H1 (cell line): ENCODE measurements at regions not wholly inside any gene's neighbourhood (a gene's known extent, or its start where the extent isn't known, plus 50 kb on each side); places are given as distances from the start of the nearest gene placed in this dataset.

ENCODE experiments used
- CTCF ChIA-PET: fragments of 300-600 bp; sonication (Branson Sonifier 250); formaldehyde crosslinking; loops from one replicate; lab custom pipeline; 2021; ENCODE audit not compliant: partially characterized antibody; lab: Charles Lee
- POLR2A ChIA-PET: fragments of 300-600 bp; sonication (Branson Sonifier 250); formaldehyde crosslinking; loops from one replicate; lab custom pipeline; 2021; ENCODE audit warnings: inconsistent platforms; ENCODE audit not compliant: partially characterized antibody; lab: Charles Lee
- DNase-seq, 2 experiments: peaks; one replicate each; pipeline versions ENCODE4 v3.0.0 to v3.0.0-alpha.2; 2010 to 2022; ENCODE audit warnings: low spot score in 2 of 2, low read depth in 1 of 2, mixed read lengths in 1 of 2
- FAIRE-seq: peaks from 2 replicates; lab custom pipeline; 2011; peaks lifted over from hg19 to GRCh38; lab: Jason Lieb, UNC
- H2AFZ ChIP-seq: 2 replicates; pipeline ENCODE4 v1.8.1; 2012; ENCODE audit warnings: low read length, inconsistent platforms
- H2AK5ac ChIP-seq: 2 replicates; pipeline ENCODE4 v1.6.1; 2013; ENCODE audit warnings: low read depth, low read length
- H2BK120ac ChIP-seq: replicated peaks from 2 replicates; pipeline ENCODE3; 2013; ENCODE audit warnings: low read depth, low read length, inconsistent platforms
- H2BK12ac ChIP-seq: 2 replicates; pipeline ENCODE4 v1.6.1; 2013; ENCODE audit warnings: low read depth, low read length
- H2BK15ac ChIP-seq: 2 replicates; pipeline ENCODE4 v1.6.1; 2013; ENCODE audit warnings: low read length
- H2BK20ac ChIP-seq: 2 replicates; pipeline ENCODE4 v1.6.1; 2013; ENCODE audit warnings: low read length
- H2BK5ac ChIP-seq: 2 replicates; pipeline ENCODE4 v1.6.1; 2013; ENCODE audit warnings: low read depth, low read length
- H3K14ac ChIP-seq: 2 replicates; pipeline ENCODE4 v1.6.1; 2013; ENCODE audit warnings: inconsistent platforms; ENCODE audit not compliant: insufficient read length
- H3K18ac ChIP-seq: 2 replicates; pipeline ENCODE4 v1.6.1; 2013; ENCODE audit warnings: low read length; ENCODE audit errors: extremely low read depth
- H3K23ac ChIP-seq: 2 replicates; pipeline ENCODE4 v1.6.1; 2013; ENCODE audit warnings: inconsistent platforms; ENCODE audit not compliant: insufficient read length
- H3K23me2 ChIP-seq: 2 replicates; pipeline ENCODE4 v1.6.1; 2013; ENCODE audit warnings: low read depth, low read length
- H3K27ac ChIP-seq: 2 replicates; pipeline ENCODE4 v1.6.1; 2011; ENCODE audit warnings: low read depth, low read length, inconsistent platforms
- H3K27me3 ChIP-seq, 4 experiments: replicated peaks in 1 of 4; 1 replicate in 1 of 4; 2 replicates in 3 of 4; pipeline versions ENCODE4 v1.6.1 to v1.8.1; 2011 to 2013; ENCODE audit warnings: low read length in 3 of 4, mild to moderate bottlenecking in 3 of 4, inconsistent platforms in 2 of 4, mixed read lengths in 2 of 4, moderate library complexity in 1 of 4; ENCODE audit not compliant: control insufficient read depth in 3 of 4, insufficient read depth in 3 of 4; ENCODE audit errors: extremely low read depth in 1 of 4
- H3K36me3 ChIP-seq, 4 experiments: 2 replicates each; pipeline versions ENCODE4 v1.6.1 to v1.8.1; 2011 to 2013; ENCODE audit warnings: mild to moderate bottlenecking in 4 of 4, low read length in 3 of 4, moderate library complexity in 2 of 4, control low read depth in 1 of 4, inconsistent platforms in 1 of 4; ENCODE audit not compliant: insufficient read depth in 4 of 4, control insufficient read depth in 2 of 4
- H3K4ac ChIP-seq: replicated peaks from 2 replicates; pipeline ENCODE3; 2013; ENCODE audit warnings: low read length, low read depth, mixed read lengths, inconsistent platforms; ENCODE audit not compliant: insufficient read length
- H3K4me1 ChIP-seq, 4 experiments: replicated peaks in 1 of 4; 1 replicate in 1 of 4; 2 replicates in 3 of 4; pipeline versions ENCODE4 v1.6.1 to v1.8.1; 2011 to 2013; ENCODE audit warnings: low read length in 3 of 4, inconsistent platforms in 2 of 4, mixed read lengths in 1 of 4; ENCODE audit not compliant: insufficient read depth in 4 of 4, control insufficient read depth in 3 of 4
- H3K4me2 ChIP-seq, 2 experiments: 2 replicates each; pipeline versions ENCODE4 v1.6.1 to v1.8.1; 2011 to 2013; ENCODE audit warnings: low read depth in 2 of 2, low read length in 2 of 2, control low read depth in 1 of 2, inconsistent platforms in 1 of 2, mild to moderate bottlenecking in 1 of 2; ENCODE audit not compliant: insufficient read depth in 1 of 2
- H3K4me3 ChIP-seq, 4 experiments: fragments of 200-600, 300-600 bp in 1 of 4; sonication (generic), shearing (Covaris generic), sonication (Bioruptor Twin) in 1 of 4; 2 replicates each; pipeline versions ENCODE4 v1.5.1 to v1.8.1; 2011 to 2016; ENCODE audit warnings: low read length in 4 of 4, low read depth in 3 of 4, control low read depth in 2 of 4, inconsistent platforms in 2 of 4, mild to moderate bottlenecking in 2 of 4, mixed read lengths in 1 of 4, moderate library complexity in 1 of 4; ENCODE audit not compliant: insufficient read depth in 2 of 4; ENCODE audit errors: extremely low read depth in 1 of 4
- H3K56ac ChIP-seq: replicated peaks from 2 replicates; pipeline ENCODE3; 2013; ENCODE audit warnings: low read depth, mild to moderate bottlenecking, mixed read lengths, low read length, inconsistent platforms; ENCODE audit not compliant: insufficient read length
- H3K79me1 ChIP-seq: 2 replicates; pipeline ENCODE4 v1.6.1; 2013; ENCODE audit warnings: low read depth, low read length, control low read depth
- H3K79me2 ChIP-seq, 2 experiments: 2 replicates each; pipeline versions ENCODE4 v1.6.1 to v1.8.1; 2012 to 2013; ENCODE audit warnings: low read length in 2 of 2, mild to moderate bottlenecking in 2 of 2, inconsistent platforms in 1 of 2; ENCODE audit not compliant: insufficient read depth in 2 of 2, control insufficient read depth in 1 of 2
- H3K9ac ChIP-seq, 4 experiments: replicated peaks in 1 of 4; 1 replicate in 1 of 4; 2 replicates in 3 of 4; pipeline versions ENCODE4 v1.6.1 to v1.8.1; 2011 to 2013; ENCODE audit warnings: low read depth in 3 of 4, low read length in 3 of 4, control low read depth in 2 of 4, mild to moderate bottlenecking in 2 of 4, moderate library complexity in 2 of 4, inconsistent platforms in 1 of 4; ENCODE audit errors: extremely low read depth in 1 of 4
- H3K9me3 ChIP-seq, 2 experiments: 2 replicates each; pipeline versions ENCODE4 v1.6.1 to v1.8.1; 2012 to 2013; ENCODE audit warnings: mild to moderate bottlenecking in 2 of 2, moderate library complexity in 2 of 2, control low read depth in 1 of 2, inconsistent platforms in 1 of 2, low read depth in 1 of 2, low read length in 1 of 2, mixed read lengths in 1 of 2; ENCODE audit not compliant: insufficient read depth in 2 of 2
- H4K20me1 ChIP-seq, 2 experiments: replicated peaks in 1 of 2; 2 replicates each; pipeline versions ENCODE3 to v1.8.1; 2011 to 2013; ENCODE audit warnings: inconsistent platforms in 2 of 2, low read length in 2 of 2, mild to moderate bottlenecking in 1 of 2; ENCODE audit not compliant: insufficient read depth in 2 of 2, control insufficient read depth in 1 of 2
- H4K5ac ChIP-seq: 2 replicates; pipeline ENCODE4 v1.6.1; 2013; ENCODE audit warnings: low read length, low read depth, mixed read lengths, inconsistent platforms; ENCODE audit not compliant: insufficient read length
- H4K8ac ChIP-seq: 2 replicates; pipeline ENCODE4 v1.8.0; 2013; ENCODE audit warnings: mild to moderate bottlenecking, moderate library complexity, low read length, inconsistent platforms; ENCODE audit not compliant: insufficient read depth; ENCODE audit errors: extremely low read depth
- H4K91ac ChIP-seq: replicated peaks from 2 replicates; pipeline ENCODE3; 2013; ENCODE audit warnings: low read length, mixed read lengths, inconsistent platforms; ENCODE audit not compliant: insufficient read length
- CTCF ChIP-seq, 3 experiments: IDR thresholded peaks; 1 replicate in 2 of 3; 2 replicates in 1 of 3; pipeline versions ENCODE4 v1.5.1 to v1.6.1; 2011; ENCODE audit warnings: low read length in 3 of 3, mild to moderate bottlenecking in 3 of 3, inconsistent platforms in 2 of 3, low read depth in 1 of 3, moderate library complexity in 1 of 3; ENCODE audit not compliant: insufficient read depth in 1 of 3; ENCODE audit errors: control extremely low read depth in 1 of 3
- EZH2 ChIP-seq: fragments of 200-600 bp; sonication (generic); IDR thresholded peaks from 2 replicates; pipeline ENCODE4 v1.7.1; 2012; ENCODE audit warnings: low read depth, mild to moderate bottlenecking, moderate library complexity, low read length, inconsistent platforms; ENCODE audit not compliant: severe bottlenecking
- JUN ChIP-seq: IDR thresholded peaks from 2 replicates; pipeline ENCODE4 v1.6.1; 2011; ENCODE audit warnings: low read depth, mild to moderate bottlenecking, improper control_type of control experiment, low read length
- KDM5A ChIP-seq: fragments of 200-600 bp; IDR thresholded peaks from 2 replicates; pipeline ENCODE4 v1.7.1; 2012; ENCODE audit warnings: mild to moderate bottlenecking, low read length, inconsistent platforms, mixed read lengths
- NANOG ChIP-seq: IDR thresholded peaks from 2 replicates; pipeline ENCODE4 v1.6.1; 2011; ENCODE audit warnings: low read length, low read depth, mild to moderate bottlenecking, inconsistent platforms; ENCODE audit not compliant: insufficient read depth, poor library complexity, severe bottlenecking
- POLR2A ChIP-seq, 2 experiments: IDR thresholded peaks; 1 replicate in 1 of 2; 2 replicates in 1 of 2; pipeline ENCODE4 v1.6.1; 2011; ENCODE audit warnings: low read depth in 2 of 2, low read length in 2 of 2, mild to moderate bottlenecking in 2 of 2; ENCODE audit errors: control extremely low read depth in 1 of 2
- POLR2AphosphoS5 ChIP-seq: IDR thresholded peaks from 2 replicates; pipeline ENCODE4 v1.6.1; 2011; ENCODE audit warnings: low read depth, low read length
- RFX5 ChIP-seq: IDR thresholded peaks from 2 replicates; pipeline ENCODE4 v1.6.1; 2011; ENCODE audit warnings: low read depth, low read length, improper control_type of control experiment, borderline replicate concordance
- SAP30 ChIP-seq: fragments of 300-600 bp; sonication (generic); IDR thresholded peaks from 2 replicates; pipeline ENCODE4 v1.7.1; 2012; ENCODE audit warnings: low read length, moderate library complexity, mild to moderate bottlenecking, inconsistent platforms; ENCODE audit not compliant: insufficient read depth, insufficient replicate concordance
- SP4 ChIP-seq: IDR thresholded peaks from 2 replicates; pipeline ENCODE4 v1.6.1; 2012; ENCODE audit warnings: low read length, inconsistent platforms
- TEAD4 ChIP-seq: IDR thresholded peaks from 2 replicates; pipeline ENCODE4 v1.6.1; 2012; ENCODE audit warnings: low read depth, low read length, inconsistent platforms, mixed read lengths
- WGBS, 2 experiments: shearing (Covaris generic) in 1 of 2; methylation state at CpG; one replicate each; pipeline versions ENCODE4 v1.1.6 to v1.1.7; 2013 to 2015; ENCODE audit warnings: low lambda C conversion rate in 2 of 2, mixed read lengths in 2 of 2, inconsistent platforms in 1 of 2, low coverage in 1 of 2, missing lambda C conversion rate in 1 of 2; ENCODE audit not compliant: insufficient replicate concordance in 2 of 2, insufficient coverage in 1 of 2, insufficient read length in 1 of 2; ENCODE audit errors: extremely low coverage in 1 of 2, missing lambda C conversion rate in 1 of 2; 5-methylcytosine and 5-hydroxymethylcytosine counted together

- no peak overlapping the region for H2BK20ac ChIP-seq
- H3K9ac ChIP-seq: no peak overlapping the region
- POLR2A ChIA-PET: interaction anchor here (0.6 kb wide), 1 partner anchor 100 kb away, joined by 3 read pairs; no protein-coding TSS in a partner anchor
- no peaks in the 10 kb centered on the region for H3K27me3 ChIP-seq
- FAIRE-seq (no peak), DNase-seq (no peak)
- H3K36me3 ChIP-seq: no peaks in the 10 kb centered on the region
- H3K79me1 ChIP-seq: no peaks in the 10 kb centered on the region
- no peak overlapping the region for H2BK15ac ChIP-seq
- H3K79me2 ChIP-seq: no peaks in the 10 kb centered on the region
- no peak overlapping the region for H2BK120ac ChIP-seq
- 100% methylated on average over 1 of the region's 1 CpG; no CpG with 5 or more reads in 1 of the 2 experiments for WGBS, 2 experiments
- H3K14ac ChIP-seq: no peak overlapping the region
- H3K4me2 ChIP-seq: no peak overlapping the region
- no peaks in the 10 kb centered on the region; a peak in 1 of 7 replicates for H3K4me1 ChIP-seq
- H3K4me3 ChIP-seq: no peak overlapping the region
- no peak overlapping the region for H4K91ac ChIP-seq
- CTCF ChIA-PET: no interaction called here
- no peak overlapping the region for H2BK12ac ChIP-seq
- TF ChIP-seq EZH2 (no peak), POLR2AphosphoS5 (no peak), SAP30 (no peak), KDM5A (no peak), CTCF (IDR thresholded peaks at IDR 0.05; ENCODE audit: control extremely low read depth in 1 of 3, insufficient read depth in 1 of 3, low read depth in 1 of 3, low read length in 3 of 3) (no peak), RFX5 (no peak), JUN (no peak), TEAD4 (no peak), SP4 (no peak), POLR2A (IDR thresholded peaks at IDR 0.05; ENCODE audit: control extremely low read depth in 1 of 2, low read depth in 2 of 2, low read length in 2 of 2) (no peak), NANOG (no peak)
- TF ChIP-seq, all 59 proteins: peak for 0
- Histone ChIP-seq H3K23ac (no peak overlapping the region), H4K8ac (no peak overlapping the region), H2AK5ac (no peak overlapping the region), H4K5ac (no peak overlapping the region), H3K18ac (no peak overlapping the region), H2BK5ac (no peak overlapping the region), H2AFZ (no peak overlapping the region), H3K27ac (no peak overlapping the region), H3K4ac (no peak overlapping the region), H3K9me3 (no peaks in the 10 kb centered on the region; a peak in 1 of 4 replicates), H3K23me2 (no peaks in the 10 kb centered on the region; the same call in 1 of the 2 replicates), H3K56ac (no peak overlapping the region), H4K20me1 (no peaks in the 10 kb centered on the region)
These were observed 1189.0 kb upstream of the FLRT2 start for GRCh38 chr14:84340938-84341337.
